ENCODE measurements at regions not wholly inside any gene's neighbourhood (a gene's known extent, or its start where the extent isn't known, plus 50 kb on each side); places are given as distances from the start of the nearest gene placed in this dataset.

DNA sequence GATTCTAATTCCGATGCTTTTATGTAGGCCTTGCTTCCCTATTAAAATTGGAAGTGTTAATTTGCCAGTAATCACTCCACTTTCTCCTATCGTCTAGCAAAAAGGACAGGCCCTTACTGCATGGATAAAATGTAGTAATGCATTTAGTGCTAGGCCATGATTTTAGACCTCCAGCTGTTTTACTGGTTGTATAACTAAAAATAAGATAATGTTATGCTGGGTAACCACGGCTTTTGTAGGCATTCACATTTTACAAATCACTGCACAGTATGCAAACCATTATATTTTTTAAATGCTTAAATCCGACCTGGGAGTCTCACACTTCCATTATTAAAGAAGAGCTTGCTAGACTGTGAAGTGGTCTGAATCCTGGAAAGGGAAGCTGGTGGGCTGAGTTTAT lies 179.5 kb downstream of the TFAP2A start:
- no peaks in the 10 kb centered on the region for H3K27me3 ChIP-seq (replicated peaks; ENCODE audit: control insufficient read depth, insufficient read depth, low read length)
- H3K36me3 ChIP-seq (ENCODE audit: control insufficient read depth, insufficient read depth, low read length, severe bottlenecking) = no peaks in the 10 kb centered on the region
- H3K9ac ChIP-seq (ENCODE audit: low read length) = no peak overlapping the region
- no peaks in the 10 kb centered on the region for H3K9me3 ChIP-seq (ENCODE audit: control insufficient read depth, low read length)
- no peak overlapping the region for H3K4me3 ChIP-seq (ENCODE audit: low read length)
- no peak for DNase-seq (ENCODE audit: low read depth)
- H3K4me1 ChIP-seq (ENCODE audit: control insufficient read depth, insufficient read depth, low read length) = no peaks in the 10 kb centered on the region

GRCh38 chr6:10230531-10230930 lies 184.3 kb downstream of the TFAP2A start:
- Histone ChIP-seq H3K4me3 (ENCODE audit: low read length) (no peak overlapping the region), H3K9ac (ENCODE audit: low read length) (no peak overlapping the region), H3K27me3 (replicated peaks; ENCODE audit: control insufficient read depth, insufficient read depth, low read length) (no peaks in the 10 kb centered on the region), H3K36me3 (ENCODE audit: control insufficient read depth, insufficient read depth, low read length, severe bottlenecking) (no peaks in the 10 kb centered on the region), H3K9me3 (ENCODE audit: control insufficient read depth, low read length) (no peaks in the 10 kb centered on the region), H3K4me1 (ENCODE audit: control insufficient read depth, insufficient read depth, low read length) (no peaks in the 10 kb centered on the region)
- no peak for DNase-seq (ENCODE audit: low read depth)

GRCh38 chr6:10223841-10224240 lies 191.0 kb downstream of the TFAP2A start:
- H3K9me3 ChIP-seq (ENCODE audit: control insufficient read depth, low read length) = no peaks in the 10 kb centered on the region
- no peak overlapping the region for H3K4me3 ChIP-seq (ENCODE audit: low read length)
- peaks cover 23% of the 10 kb centered on the region for H3K4me1 ChIP-seq (ENCODE audit: control insufficient read depth, insufficient read depth, low read length)
- no peak for DNase-seq (ENCODE audit: low read depth)
- no peaks in the 10 kb centered on the region for H3K36me3 ChIP-seq (ENCODE audit: control insufficient read depth, insufficient read depth, low read length, severe bottlenecking)
- no peak overlapping the region for H3K9ac ChIP-seq (ENCODE audit: low read length)
- H3K27me3 ChIP-seq (replicated peaks; ENCODE audit: control insufficient read depth, insufficient read depth, low read length) = no peaks in the 10 kb centered on the region

DNA sequence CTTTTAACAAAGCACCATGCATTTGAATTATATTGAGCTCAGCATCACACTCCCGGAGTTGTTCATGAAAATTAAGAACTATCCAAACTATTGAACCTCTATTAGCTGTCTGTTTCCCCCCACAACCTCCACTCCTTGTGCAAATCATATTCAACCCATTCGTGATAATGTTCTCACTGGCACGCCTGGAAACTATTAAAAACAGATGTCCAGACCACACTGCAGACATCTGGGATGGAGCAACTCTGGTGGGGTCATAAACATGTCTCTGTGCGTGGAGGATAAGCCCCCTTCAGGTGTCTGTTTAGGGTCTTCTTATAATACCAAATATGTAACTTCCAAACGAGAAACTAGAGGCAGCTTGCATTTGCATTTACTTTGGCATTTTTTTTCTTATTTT lies 193.7 kb downstream of the TFAP2A start:
- Histone ChIP-seq H3K4me3 (ENCODE audit: low read length) (no peak overlapping the region), H3K9ac (ENCODE audit: low read length) (no peak overlapping the region), H3K27me3 (replicated peaks; ENCODE audit: control insufficient read depth, insufficient read depth, low read length) (no peaks in the 10 kb centered on the region), H3K4me1 (ENCODE audit: control insufficient read depth, insufficient read depth, low read length) (peaks cover 28% of the 10 kb centered on the region), H3K9me3 (ENCODE audit: control insufficient read depth, low read length) (no peaks in the 10 kb centered on the region), H3K36me3 (ENCODE audit: control insufficient read depth, insufficient read depth, low read length, severe bottlenecking) (no peaks in the 10 kb centered on the region)
- peak; percentile 66 for DNase-seq (ENCODE audit: low read depth)

GRCh38 chr6:10219510-10219909 lies 195.4 kb downstream of the TFAP2A start:
- no peaks in the 10 kb centered on the region for H3K27me3 ChIP-seq (replicated peaks; ENCODE audit: control insufficient read depth, insufficient read depth, low read length)
- no peaks in the 10 kb centered on the region for H3K36me3 ChIP-seq (ENCODE audit: control insufficient read depth, insufficient read depth, low read length, severe bottlenecking)
- DNase-seq (ENCODE audit: low read depth) = peak; percentile 91
- no peaks in the 10 kb centered on the region for H3K9me3 ChIP-seq (ENCODE audit: control insufficient read depth, low read length)
- no peak overlapping the region for H3K9ac ChIP-seq (ENCODE audit: low read length)
- peaks cover 28% of the 10 kb centered on the region for H3K4me1 ChIP-seq (ENCODE audit: control insufficient read depth, insufficient read depth, low read length)
- H3K4me3 ChIP-seq (ENCODE audit: low read length) = no peak overlapping the region

DNA sequence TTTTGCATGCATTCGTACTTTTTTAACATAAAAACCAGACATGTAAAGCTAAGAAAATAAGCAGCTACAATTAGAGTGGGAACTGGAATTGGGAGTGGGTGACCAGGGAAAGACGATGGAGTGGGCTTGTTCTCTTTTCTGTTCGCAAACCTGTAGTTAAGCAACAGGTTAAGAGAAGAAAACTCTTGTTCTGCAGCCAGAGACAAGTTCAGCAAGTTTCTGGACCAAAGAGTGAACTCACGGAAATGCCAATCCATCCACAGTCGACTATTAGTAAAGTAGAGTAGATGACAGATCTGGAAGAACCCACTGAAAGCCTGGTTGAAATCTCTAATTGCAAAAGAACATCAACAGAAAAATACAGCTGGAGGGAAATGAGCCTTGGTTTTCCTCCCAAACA lies 197.8 kb downstream of the TFAP2A start:
- no peaks in the 10 kb centered on the region for H3K9me3 ChIP-seq (ENCODE audit: control insufficient read depth, low read length)
- no peak overlapping the region for H3K9ac ChIP-seq (ENCODE audit: low read length)
- H3K4me3 ChIP-seq (ENCODE audit: low read length) = no peak overlapping the region
- no peak for DNase-seq (ENCODE audit: low read depth)
- H3K27me3 ChIP-seq (replicated peaks; ENCODE audit: control insufficient read depth, insufficient read depth, low read length) = no peaks in the 10 kb centered on the region
- H3K4me1 ChIP-seq (ENCODE audit: control insufficient read depth, insufficient read depth, low read length) = peaks cover 28% of the 10 kb centered on the region
- no peaks in the 10 kb centered on the region for H3K36me3 ChIP-seq (ENCODE audit: control insufficient read depth, insufficient read depth, low read length, severe bottlenecking)

GRCh38 chr6:10215326-10216110 lies 199.4 kb downstream of the TFAP2A start:
- H3K27me3 ChIP-seq (replicated peaks; ENCODE audit: control insufficient read depth, insufficient read depth, low read length) = no peaks in the 10 kb centered on the region
- no peaks in the 10 kb centered on the region for H3K9me3 ChIP-seq (ENCODE audit: control insufficient read depth, low read length)
- no peak overlapping the region for H3K9ac ChIP-seq (ENCODE audit: low read length)
- no peak overlapping the region for H3K4me3 ChIP-seq (ENCODE audit: low read length)
- DNase-seq (ENCODE audit: low read depth) = no peak
- H3K4me1 ChIP-seq (ENCODE audit: control insufficient read depth, insufficient read depth, low read length) = peaks cover 17% of the 10 kb centered on the region
- H3K36me3 ChIP-seq (ENCODE audit: control insufficient read depth, insufficient read depth, low read length, severe bottlenecking) = no peaks in the 10 kb centered on the region

- Histone ChIP-seq H3K4me3 (ENCODE audit: low read length) (no peak overlapping the region), H3K9ac (ENCODE audit: low read length) (no peak overlapping the region), H3K27me3 (replicated peaks; ENCODE audit: control insufficient read depth, insufficient read depth, low read length) (no peaks in the 10 kb centered on the region), H3K36me3 (ENCODE audit: control insufficient read depth, insufficient read depth, low read length, severe bottlenecking) (no peaks in the 10 kb centered on the region), H3K9me3 (ENCODE audit: control insufficient read depth, low read length) (no peaks in the 10 kb centered on the region), H3K4me1 (ENCODE audit: control insufficient read depth, insufficient read depth, low read length) (peaks cover 5% of the 10 kb centered on the region)
- peak; percentile 71 for DNase-seq (ENCODE audit: low read depth)
These were observed 204.8 kb downstream of the TFAP2A start for GRCh38 chr6:10210052-10210451.

DNA sequence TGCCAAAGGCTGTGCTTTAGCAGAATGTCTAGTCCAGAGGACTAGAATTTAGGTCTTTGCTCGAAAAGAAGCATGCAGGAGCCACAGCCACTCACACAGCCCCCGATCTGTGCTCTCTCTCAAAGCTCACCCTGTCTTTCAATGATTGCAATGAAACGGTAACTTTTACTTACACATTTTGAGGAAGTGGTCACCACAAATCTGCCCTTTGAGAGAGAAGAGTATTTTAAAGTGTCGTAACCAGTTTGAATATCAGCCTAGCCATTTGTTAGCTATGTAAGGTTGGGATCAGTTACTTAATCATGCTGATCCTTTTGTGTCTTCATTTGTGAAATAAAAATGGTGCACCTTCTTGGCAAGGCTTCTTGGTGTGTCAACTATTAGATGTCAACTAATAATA lies 209.0 kb downstream of the TFAP2A start:
- Histone ChIP-seq H3K36me3 (ENCODE audit: control insufficient read depth, insufficient read depth, low read length, severe bottlenecking) (no peaks in the 10 kb centered on the region), H3K9ac (ENCODE audit: low read length) (no peak overlapping the region), H3K4me1 (ENCODE audit: control insufficient read depth, insufficient read depth, low read length) (peaks cover 5% of the 10 kb centered on the region), H3K4me3 (ENCODE audit: low read length) (no peak overlapping the region), H3K9me3 (ENCODE audit: control insufficient read depth, low read length) (no peaks in the 10 kb centered on the region), H3K27me3 (replicated peaks; ENCODE audit: control insufficient read depth, insufficient read depth, low read length) (no peaks in the 10 kb centered on the region)
- DNase-seq (ENCODE audit: low read depth) = no peak

DNA sequence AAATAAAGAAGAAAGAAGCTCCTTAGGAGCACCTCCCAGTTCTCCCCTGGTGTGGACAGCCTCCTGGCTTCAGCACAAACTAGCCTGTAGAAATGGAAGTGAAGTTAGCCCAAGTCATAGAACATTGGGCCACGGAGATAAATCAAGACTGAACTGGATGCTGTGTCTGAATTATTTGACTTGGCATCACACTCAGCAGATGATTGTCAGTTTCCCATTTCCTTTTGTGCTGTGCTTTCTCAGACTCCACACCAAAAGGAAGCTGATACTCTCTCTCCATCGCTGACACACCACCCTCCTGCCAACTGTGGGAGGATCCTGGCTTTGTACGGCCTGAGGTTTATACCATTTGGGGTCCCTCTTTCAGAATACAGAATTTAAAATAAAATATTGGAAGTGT lies 209.8 kb downstream of the TFAP2A start:
- H3K27me3 ChIP-seq (replicated peaks; ENCODE audit: control insufficient read depth, insufficient read depth, low read length) = no peaks in the 10 kb centered on the region
- no peak overlapping the region for H3K9ac ChIP-seq (ENCODE audit: low read length)
- no peaks in the 10 kb centered on the region for H3K36me3 ChIP-seq (ENCODE audit: control insufficient read depth, insufficient read depth, low read length, severe bottlenecking)
- H3K9me3 ChIP-seq (ENCODE audit: control insufficient read depth, low read length) = no peaks in the 10 kb centered on the region
- H3K4me3 ChIP-seq (ENCODE audit: low read length) = no peak overlapping the region
- peaks cover 5% of the 10 kb centered on the region for H3K4me1 ChIP-seq (ENCODE audit: control insufficient read depth, insufficient read depth, low read length)
- no peak for DNase-seq (ENCODE audit: low read depth)

DNA sequence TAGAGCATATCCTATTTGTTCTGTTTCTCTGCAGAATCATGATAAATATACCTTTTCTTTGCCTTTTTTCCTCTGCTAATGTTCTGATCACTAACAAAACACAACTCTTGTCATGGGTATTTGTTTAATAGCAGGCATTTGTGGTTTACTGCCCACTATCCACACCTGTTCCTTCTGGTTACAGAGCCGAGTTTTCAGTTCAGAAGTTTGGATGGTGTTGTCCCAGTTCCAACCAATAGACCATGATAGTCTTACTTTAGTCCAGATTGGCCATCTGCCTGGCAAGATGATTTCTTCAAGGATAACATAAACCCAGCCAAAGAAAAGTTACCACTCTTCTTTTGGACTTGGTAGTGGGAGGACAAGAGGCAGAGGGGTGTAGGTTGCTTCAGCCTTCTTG lies 211.2 kb downstream of the TFAP2A start:
- H3K9me3 ChIP-seq (ENCODE audit: control insufficient read depth, low read length) = no peaks in the 10 kb centered on the region
- H3K4me1 ChIP-seq (ENCODE audit: control insufficient read depth, insufficient read depth, low read length) = peaks cover 5% of the 10 kb centered on the region
- no peaks in the 10 kb centered on the region for H3K27me3 ChIP-seq (replicated peaks; ENCODE audit: control insufficient read depth, insufficient read depth, low read length)
- H3K36me3 ChIP-seq (ENCODE audit: control insufficient read depth, insufficient read depth, low read length, severe bottlenecking) = no peaks in the 10 kb centered on the region
- no peak for DNase-seq (ENCODE audit: low read depth)
- H3K9ac ChIP-seq (ENCODE audit: low read length) = no peak overlapping the region
- H3K4me3 ChIP-seq (ENCODE audit: low read length) = no peak overlapping the region

DNA sequence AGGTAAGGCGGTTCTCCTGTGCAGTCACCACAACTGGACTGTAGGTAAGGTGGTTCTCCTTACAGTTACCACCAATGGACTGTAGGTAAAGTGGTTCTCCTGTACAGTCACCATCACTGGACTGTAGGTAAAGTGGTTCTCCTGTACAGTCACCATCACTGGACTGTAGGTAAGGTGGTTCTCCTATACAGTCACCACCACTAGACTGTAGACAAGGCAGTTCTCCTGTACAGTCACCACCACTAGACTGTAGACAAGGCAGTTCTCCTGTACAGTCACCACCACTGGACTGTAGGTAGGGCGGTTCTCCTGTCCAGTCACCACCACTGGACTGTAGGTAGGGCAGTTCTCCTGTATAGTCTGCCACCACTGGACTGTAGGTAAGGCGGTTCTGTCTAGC lies 212.3 kb downstream of the TFAP2A start:
- Histone ChIP-seq H3K9me3 (ENCODE audit: control insufficient read depth, low read length) (no peaks in the 10 kb centered on the region), H3K36me3 (ENCODE audit: control insufficient read depth, insufficient read depth, low read length, severe bottlenecking) (no peaks in the 10 kb centered on the region), H3K4me1 (ENCODE audit: control insufficient read depth, insufficient read depth, low read length) (peaks cover 5% of the 10 kb centered on the region), H3K9ac (ENCODE audit: low read length) (no peak overlapping the region), H3K27me3 (replicated peaks; ENCODE audit: control insufficient read depth, insufficient read depth, low read length) (no peaks in the 10 kb centered on the region), H3K4me3 (ENCODE audit: low read length) (no peak overlapping the region)
- no peak for DNase-seq (ENCODE audit: low read depth)
